NCI-H2029 treated with DMSO at 0.1 percent for 48 hours (cell line): ENCODE measurements at regions not wholly inside any gene's neighbourhood (a gene's known extent, or its start where the extent isn't known, plus 50 kb on each side); places are given as distances from the start of the nearest gene placed in this dataset.

ENCODE experiments used
- DNase-seq: peaks from one replicate; lab custom pipeline; 2025; lab: John Stamatoyannopoulos, UW

DNA sequence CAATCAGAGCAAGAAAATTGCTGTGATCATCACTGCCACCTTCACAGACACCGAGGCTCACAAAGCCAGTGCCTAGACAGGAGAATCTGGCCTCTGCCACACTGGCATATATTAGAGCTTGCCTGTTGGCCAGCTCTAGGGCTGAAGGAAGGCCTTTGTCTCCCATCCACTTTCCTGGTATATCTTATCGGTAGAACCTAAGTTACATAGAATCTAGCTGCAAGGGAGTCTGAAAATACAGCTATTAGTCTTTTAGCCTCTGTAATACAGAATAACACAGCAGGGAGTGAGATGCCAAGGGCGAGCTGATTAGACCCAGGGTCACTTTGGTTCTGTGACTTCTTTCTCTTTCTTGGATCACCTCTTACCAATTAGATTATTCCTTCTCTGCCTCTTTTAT, 154.9 kb upstream of the KL start:
- DNase-seq = no peak

DNA sequence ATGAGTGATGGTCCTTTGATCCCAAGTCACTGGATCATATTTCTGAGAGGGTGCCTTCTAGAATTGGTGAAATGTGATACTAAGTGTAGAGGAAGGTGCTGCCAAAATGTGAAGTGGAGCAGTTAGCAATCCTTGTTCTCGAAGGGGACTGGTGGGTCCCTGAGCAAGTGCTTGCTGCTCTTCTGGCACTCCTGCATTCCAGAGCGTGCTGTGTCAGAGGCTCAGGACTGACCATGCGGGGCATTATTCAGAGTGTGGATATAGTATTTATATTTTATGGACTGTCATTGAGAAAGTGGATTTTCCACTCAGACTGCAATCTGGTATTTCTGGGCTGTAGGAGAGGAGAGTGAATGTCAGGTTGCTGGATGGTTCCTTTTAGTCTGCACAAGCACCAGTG, 152.6 kb upstream of the KL start:
- DNase-seq = no peak

DNA sequence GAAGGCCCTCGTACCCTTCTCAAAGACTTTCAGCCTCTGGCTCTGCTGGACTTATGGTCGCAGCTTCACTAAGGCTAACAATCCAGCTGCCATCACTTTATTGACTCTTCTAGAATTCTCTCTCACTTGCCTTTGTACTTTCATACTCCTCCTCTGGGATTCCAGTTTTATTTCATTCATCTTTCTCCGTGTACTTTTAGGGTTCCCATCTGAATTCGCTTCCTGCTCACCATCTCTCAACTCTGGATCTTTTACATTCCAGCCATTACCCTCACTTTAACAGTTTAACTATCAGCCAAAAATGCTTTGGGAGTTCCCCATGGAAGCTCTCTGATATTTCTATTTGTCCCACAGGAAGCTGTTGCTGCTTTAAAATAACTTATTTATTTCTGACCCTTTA, 149.3 kb upstream of the KL start:
- no peak for DNase-seq

DNA sequence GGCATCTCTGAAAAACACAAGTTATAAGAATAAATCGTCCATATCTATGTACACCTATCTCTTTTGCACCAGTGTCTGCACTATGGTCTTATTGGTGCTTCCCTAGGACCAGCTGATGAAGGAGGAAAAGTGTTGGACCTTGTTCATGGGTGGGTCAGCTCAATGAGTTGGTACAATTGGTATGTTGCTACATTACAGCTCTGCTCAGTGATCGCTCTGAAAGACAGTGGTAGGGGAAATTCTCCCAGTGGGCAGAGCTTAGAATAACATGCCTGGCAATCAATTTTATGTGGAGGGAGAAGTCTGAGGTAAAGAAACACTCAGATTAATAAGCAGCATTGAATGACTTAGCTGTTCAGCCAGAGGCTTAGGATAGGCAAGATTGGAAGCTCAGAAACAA, 138.7 kb upstream of the KL start:
- DNase-seq = no peak

DNA sequence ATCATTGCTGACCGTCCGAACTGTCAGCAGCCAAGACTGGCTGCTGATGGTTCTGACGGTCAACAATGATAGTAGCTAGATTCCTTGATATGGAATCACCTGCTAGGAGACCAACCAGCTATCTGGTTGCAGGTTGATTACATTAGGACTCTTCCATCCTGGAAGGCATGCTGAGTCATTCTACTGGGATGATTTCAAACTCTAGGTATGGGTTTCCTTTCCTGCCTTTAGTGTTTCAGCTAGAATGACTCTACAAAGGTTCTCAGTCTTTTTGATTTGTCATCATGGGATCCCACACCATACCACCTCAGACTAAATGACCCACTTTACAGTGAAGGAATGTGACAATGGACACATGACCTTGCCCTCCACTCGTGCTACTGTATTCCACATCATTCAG, 138.1 kb upstream of the KL start:
- DNase-seq = no peak

DNA sequence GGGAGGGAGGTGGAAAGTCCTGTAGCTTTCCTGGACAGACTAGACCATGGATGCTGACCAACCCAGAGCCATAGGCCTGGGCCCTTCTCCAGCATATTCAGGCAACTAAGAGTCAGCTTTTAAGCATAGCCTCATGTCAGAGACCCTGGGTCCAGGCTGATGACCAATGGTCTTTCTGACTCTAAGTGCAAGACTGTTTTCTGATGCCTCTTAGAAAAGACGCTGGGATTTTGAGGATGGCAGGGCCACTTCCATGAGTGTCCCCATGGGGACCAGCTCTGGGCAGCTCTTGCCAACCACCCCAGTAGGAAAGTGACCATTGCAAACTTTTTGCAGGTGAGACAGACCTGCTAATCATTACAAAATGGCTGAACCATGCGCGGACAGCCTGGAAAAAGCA, 135.6 kb upstream of the KL start:
- no peak for DNase-seq

DNA sequence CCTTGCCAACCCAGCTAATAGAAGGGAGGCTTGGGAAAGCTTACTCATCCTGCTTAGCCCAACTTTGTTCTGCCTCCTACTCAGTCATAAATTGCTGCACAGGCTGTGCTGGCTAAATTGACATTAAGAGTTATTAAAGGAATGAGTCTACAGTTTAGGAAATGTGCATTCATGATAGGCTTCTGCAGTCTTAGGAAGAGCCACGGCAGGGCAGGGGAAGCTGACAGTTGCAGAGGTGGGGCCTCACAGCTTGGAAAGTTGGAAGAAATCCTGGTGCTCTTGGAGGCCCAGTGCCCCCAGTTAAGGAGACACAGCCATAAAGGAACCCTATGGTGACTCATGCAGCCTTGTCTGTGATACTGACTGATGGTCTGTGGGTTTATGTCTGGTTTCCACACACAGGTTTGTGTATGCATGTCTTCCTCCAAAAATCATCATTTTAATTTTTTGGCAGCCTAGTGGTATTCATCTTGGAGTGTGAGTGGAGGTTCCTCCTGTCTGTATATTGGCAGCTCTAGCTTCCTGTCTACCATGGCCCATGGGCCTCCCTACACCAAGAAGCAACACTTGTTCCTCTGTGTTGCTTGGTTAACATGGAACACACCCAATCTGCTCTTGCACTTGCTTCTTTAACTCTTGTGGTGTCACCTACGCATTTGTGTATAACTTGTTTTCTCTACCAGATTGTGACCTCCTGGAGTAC, 135.0 kb upstream of the KL start:
- no peak for DNase-seq

DNA sequence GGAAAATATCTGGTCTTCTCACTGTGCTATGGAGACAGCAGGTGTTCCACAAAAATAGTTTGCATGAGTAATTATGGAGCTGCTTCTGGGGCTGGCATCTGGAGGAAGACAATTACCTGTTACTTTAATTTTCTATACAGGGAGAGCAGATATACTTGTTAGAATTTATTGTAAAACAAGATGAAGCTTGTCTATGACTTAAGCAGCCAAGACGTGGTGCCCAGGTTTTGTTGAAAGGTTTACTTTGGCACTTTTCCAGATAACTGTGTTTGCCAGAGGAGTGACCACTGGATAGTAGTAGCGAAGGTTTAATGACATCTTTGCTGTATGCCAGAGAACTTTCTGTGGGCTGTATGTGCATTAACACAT, 134.5 kb upstream of the KL start:
- no peak for DNase-seq

DNA sequence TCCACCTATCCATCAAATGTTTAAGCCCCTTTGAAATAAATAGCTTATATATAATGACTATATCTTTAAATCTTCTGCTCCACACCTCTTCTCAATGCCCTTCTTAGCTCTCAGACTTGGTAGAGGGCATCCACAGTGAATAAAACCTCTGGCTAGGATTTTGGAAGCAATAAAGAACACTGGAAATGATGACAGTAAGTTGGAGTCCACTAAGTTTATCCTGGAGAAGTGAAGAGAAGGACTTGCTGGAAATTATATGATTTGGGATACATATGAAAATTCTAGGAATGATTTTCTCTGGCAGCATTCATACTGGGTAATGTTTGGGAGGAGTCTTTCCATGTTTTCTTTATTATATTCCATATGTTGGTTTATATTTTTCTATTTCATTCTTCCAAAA, 133.5 kb upstream of the KL start:
- no peak for DNase-seq

DNA sequence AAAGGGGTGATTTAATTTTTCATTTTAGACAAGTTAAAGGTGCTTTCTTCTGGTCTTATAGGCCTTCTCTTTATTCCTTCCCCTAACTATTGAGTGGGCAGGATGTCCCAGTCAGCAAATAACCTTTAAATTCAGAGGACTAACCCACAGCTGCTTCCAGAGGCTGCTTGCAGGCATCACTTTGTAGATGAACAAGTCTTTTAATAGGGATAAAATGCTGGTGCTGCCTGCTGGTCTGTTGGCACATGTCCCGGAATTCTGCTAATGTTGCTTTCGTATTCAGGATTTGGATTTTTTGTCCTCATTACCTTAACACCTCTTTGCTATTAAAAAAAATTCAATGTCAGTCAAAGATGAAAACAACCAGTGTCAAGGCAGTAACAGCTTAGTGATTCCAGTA, 132.7 kb upstream of the KL start:
- DNase-seq = no peak

DNA sequence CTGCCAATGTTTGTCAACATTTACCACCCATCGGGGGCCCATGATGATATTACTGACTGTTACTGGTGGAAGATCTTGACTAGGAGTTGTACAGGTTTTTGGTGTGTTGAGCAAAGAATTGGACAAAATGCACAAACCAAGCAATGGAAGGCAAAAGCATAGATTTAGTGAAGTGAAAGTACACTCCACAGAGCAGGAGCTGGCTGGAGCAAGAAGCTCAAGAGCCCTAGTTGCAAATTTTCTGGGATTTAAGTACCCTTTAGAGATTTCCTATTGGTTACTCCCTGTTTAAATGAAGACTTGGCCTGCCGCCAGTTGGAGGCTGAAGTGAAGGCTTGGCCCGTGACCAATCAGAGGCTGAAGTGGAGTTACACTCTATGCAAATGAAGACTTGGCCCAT, 128.6 kb upstream of the KL start:
- no peak for DNase-seq

DNA sequence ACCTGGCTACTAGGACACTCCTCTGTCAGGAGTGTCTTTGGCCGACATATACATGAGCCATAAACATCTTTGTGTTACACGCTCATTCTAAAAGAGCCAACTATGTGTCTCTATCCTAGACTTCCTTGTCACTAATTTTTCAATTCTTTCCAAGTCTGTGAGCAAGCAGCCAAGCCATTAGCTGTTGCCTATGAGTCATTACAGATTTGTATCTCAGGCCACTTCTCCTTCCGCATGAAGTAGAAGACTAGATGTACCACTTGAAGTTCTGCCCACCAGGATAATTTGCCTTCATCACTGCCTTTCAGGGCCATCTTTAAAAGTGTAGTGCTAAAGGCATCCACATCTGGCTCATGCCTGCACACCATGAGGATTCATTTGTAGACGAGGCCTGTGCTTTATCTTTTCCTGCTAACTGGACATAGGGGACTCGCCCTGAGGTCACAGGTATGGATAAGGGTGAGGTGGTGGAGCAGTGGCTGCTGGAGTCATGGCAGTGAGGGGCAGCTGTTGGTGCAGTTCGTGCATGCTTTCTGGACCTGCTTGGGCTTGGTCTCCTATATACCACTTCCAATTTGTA, 126.1 kb upstream of the KL start:
- DNase-seq = no peak

DNA sequence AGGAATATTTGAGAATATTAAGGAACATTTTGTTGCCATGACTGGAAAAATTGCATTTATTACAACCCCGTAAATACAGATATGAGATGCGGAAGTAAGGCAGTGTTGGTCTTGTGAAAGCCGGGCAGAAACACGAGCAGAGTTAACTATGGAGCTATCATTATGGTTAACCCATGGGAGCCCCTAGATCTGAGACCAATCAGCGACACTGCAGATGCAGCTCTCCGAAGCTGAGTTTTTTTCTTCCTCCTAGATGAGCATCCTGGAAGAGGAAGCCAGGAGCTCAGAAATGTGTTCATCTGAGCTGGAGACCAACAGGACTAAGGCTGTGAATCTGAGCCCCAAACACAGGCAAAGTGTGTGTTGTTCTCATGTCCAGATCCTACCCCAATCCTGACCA, 123.0 kb upstream of the KL start:
- no peak for DNase-seq

DNA sequence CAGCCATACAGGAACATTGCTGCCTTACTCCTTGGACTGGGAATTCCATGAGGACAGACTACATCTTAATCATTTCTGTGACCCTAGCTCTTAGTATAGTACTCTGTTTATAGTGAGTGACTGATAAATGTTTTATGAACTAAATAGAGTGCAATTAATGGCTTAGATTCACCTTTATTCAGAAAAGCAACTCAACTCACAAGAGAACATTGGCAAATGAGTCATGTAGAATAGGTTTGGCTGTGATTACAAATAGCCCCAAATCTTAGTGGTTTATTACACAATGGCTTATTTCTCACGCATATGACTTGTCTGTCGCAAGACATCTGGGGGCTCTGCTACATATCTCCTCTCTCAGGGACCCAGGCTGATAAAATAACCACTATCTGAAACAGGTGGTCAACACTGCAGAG, 121.6 kb upstream of the KL start:
- DNase-seq = no peak

DNA sequence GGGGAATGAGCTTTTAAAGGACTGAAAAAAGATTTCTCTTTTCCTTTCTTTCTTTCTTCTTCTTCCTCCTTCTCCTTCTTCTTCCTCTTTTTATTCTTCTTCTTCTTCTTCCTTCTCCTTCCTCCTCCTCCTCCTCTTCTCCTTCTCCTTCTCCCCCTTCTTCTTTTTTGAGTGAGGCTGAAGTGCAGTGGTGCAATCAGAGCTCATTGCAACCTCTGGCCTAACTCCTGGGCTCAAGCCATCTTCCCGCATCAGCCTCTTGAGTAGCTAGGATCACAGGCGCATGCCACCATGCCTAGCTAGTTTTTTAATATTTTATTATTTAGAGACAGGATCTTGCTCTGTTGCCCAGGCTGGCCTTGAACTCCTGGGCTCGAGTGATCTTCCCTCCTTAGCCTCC, 120.9 kb upstream of the KL start:
- DNase-seq = no peak

DNA sequence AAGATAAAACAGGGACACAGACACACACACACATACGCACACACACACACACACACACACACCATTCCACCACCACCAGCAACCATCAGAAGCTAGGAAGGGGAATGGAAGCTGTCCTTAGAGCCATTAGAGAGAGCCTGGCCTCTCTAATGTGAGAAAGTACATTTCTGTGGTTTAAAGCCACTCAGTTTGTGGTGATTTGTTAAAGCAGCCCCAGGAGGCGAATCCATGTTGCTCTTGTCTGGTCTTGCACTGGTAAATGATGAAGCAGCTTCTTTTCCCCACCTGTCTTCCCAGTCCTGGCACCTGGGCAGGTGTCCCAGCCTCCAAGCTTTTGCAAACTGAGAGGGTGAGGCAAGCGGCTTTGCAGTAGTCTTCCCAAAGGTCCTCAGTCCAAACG, 118.9 kb upstream of the KL start:
- no peak for DNase-seq

DNA sequence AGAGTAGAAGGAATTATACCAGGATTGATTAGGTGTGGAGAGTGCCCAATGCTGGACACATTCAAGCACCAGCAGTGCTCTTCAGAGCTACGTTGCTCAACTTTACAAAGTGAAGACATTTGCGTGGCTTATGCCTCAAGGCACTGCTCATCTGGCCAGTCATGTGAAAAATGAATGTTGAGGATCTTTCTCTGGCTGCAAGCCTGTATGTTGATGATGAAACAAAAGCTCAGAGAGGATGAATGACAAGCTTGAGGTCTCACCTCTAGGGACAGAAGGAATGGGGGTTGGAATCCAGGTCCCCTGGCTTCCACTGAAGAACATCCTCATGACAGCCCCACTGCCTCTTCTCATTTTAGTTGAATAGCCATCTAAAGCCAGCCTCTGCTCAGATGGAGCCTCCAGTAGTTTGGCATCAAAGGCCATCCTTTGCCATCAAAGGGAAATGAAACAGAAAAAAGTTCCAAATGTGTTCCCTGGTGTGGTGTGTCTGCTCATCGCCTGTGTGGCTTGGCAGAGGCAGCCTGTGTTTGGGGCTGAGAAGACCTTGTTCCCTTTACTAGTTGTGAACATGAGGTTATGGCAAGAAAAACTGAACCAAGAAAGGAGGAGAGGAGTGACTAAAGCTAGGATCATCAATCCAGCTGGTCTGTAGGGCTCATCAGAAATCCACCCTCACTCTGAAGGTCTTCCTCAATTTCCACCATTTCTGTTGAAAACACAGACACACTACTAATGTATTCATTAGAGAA, 114.0 kb upstream of the KL start:
- DNase-seq = no peak

DNA sequence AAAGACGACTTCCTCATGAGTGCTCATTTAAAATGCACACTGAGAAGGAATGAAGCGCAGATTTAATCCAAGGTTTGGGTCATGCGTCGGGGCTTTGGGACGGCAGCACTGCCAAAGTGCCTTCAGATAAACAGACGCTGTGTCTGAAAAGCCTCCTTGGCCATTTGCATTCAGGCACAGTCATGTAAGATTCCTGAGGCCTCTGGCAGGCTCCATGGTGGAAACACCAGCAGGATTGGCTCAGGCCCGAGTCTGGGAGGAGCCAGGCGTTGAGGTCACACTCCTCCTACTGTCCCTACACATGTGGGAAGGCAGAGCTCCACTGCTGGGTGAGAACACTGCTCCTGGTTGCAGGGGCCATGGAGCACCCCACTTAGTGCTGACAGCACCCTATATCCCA, 113.3 kb upstream of the KL start:
- DNase-seq = no peak

DNA sequence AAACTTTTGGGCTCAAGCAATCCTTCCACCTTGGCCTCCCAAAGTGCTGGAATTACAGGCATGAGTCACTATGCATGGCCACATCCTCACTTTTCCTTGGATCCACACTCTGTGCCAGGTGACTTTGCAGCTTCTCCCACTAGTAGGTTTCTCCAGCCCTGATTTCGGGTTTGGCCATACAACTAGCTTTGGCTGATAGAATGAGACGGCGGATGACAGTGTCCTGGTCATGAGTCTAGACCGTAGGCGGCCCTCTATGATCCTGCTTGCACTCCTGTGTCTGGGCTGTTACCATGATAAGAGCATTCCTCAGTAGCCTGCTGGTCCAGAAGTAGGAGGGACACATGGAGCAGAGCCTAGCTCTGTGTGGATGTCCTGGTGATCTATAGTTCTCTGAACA, 112.5 kb upstream of the KL start:
- DNase-seq = no peak

DNA sequence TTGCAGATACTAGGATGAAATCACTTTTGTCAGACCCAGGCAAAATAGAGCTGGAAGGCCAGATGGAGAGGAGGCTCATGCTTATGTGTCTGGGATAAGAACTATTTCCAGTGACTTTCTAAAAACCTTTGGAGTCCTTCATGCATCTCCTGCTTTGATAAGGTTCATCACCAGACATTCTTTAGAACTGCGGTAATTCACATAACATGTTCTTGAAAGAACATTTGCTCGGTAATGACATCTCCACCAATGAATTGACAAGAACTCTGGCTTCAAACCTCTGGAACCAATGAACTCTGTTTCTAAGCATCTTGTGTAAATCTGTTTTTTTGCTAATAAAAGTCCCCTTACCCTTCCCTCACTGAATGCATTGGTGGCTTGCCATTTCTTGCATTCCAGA, 112.0 kb upstream of the KL start:
- DNase-seq = no peak

DNA sequence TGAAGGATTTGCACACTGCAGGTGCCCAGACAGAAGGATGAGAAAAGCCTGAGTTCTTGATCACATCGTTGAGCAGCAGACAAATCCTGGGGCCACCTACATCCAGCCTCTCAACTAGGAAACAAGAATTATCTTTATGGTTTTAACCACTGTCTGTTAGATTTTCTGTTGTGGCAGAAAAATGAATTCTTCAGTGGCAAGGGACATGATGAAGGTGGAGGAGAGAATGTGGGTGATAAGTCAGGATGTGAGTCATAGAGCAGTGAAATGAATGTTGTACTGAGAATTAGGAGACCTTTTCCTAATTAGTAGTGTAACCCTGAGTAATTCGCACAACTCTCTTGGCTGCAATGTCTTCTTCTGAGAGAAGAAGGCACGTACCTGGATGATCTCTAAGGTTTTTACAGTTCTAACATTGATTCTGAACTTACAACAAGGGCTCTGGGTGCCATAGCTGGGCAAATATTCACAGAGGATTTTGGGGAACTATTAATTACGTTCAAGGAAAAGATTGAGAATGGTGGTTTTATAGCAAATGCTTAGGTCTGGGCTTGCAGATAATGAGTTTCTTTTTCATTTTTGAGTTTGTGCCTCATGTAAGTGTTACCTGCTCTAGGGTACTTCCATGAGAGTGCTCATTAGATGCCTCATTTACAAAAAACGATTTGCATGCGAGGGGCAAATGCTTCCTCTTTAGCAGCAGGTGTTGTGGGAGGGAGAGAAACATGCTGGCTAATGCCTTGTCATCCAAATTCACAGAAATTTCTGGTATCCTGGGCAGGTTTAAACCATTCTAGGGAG, 111.0 kb upstream of the KL start:
- no peak for DNase-seq

DNA sequence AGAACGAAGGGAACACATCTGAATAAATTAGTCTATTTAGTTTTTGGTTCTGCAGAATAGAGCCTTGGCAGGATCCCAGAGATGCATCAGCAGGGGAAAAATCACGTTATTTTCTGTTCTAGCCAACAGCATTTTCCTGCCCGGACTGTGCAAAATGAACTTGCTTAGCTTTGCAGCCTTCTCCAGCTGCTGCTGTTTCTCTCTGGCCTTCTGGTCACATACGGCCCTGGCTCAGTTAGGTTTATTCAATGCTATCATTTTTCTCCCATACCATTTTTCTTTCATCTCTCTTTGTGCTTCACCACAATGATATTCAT, 110.4 kb upstream of the KL start:
- DNase-seq = no peak

DNA sequence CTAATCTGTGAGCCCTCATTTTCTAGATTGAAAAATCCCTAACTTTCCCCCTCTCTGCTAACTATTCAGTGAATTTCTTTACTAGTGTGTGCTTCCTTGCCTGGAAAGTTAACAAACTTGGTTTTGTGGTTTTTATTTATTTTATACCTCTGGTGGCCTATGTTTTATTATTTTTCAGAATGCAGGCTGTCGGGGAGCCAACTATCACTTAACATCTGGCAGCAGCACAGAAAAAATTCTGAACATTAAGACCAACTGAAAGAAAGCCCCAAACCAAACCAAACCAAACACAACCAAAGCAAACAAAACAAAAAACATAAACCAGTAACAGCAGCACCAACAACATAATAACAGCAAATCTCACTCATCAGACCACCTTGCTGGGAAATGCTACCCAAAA, 109.0 kb upstream of the KL start:
- DNase-seq = no peak
